IMR-90 (cell line): ENCODE measurements at regions not wholly inside any gene's neighbourhood (a gene's known extent, or its start where the extent isn't known, plus 50 kb on each side); places are given as distances from the start of the nearest gene placed in this dataset.

ENCODE experiments used
- ATAC-seq: fragments of 200-7000 bp; cut with Tn5 transposase; 2 replicates; pipeline ENCODE4 v1.9.1; 2020; ENCODE audit warnings: low read depth, mild to moderate bottlenecking, moderate library complexity
- BruUV-seq: library from RNA; stranded (reverse); fragments of 400-500 nt; replicated peaks from 2 replicates; lab custom pipeline; 2021; lab: Mats Ljungman, UMichigan
- CTCF ChIA-PET: fragments of 300-600 bp; formaldehyde crosslinking; extraction: SDS; loops from one replicate; lab custom pipeline; 2021; ENCODE audit warnings: antibody characterized with exemption; lab: Yijun Ruan, JAX
- POLR2A ChIA-PET: fragments of 300-600 bp; sonication (Branson Sonifier 250); formaldehyde crosslinking; loops from one replicate; lab custom pipeline; 2022; ENCODE audit warnings: antibody characterized with exemption; ENCODE audit not compliant: unreplicated experiment; lab: Charles Lee
- DNase-seq: peaks from one replicate; pipeline ENCODE4 v3.0.0; 2013
- H2AFZ ChIP-seq: replicated peaks from 2 replicates; pipeline ENCODE3; 2013; ENCODE audit warnings: low read length, mild to moderate bottlenecking; ENCODE audit not compliant: poor library complexity
- H2AK5ac ChIP-seq: 2 replicates; pipeline ENCODE4 v1.6.1; 2013; ENCODE audit warnings: low read depth, low read length, inconsistent platforms
- H2AK9ac ChIP-seq: replicated peaks from 2 replicates; pipeline ENCODE3; 2013; ENCODE audit warnings: mild to moderate bottlenecking, low read depth, low read length, moderate library complexity; ENCODE audit not compliant: poor library complexity
- H2BK120ac ChIP-seq: 2 replicates; pipeline ENCODE4 v1.6.1; 2013; ENCODE audit warnings: low read depth, low read length, inconsistent platforms
- H2BK15ac ChIP-seq: 3 replicates; pipeline ENCODE4 v1.6.1; 2013; ENCODE audit warnings: low read depth, low read length, inconsistent platforms
- H2BK20ac ChIP-seq: 2 replicates; pipeline ENCODE4 v1.6.1; 2013; ENCODE audit warnings: low read depth, mild to moderate bottlenecking, inconsistent platforms, low read length, moderate library complexity
- H2BK5ac ChIP-seq: 2 replicates; pipeline ENCODE4 v1.6.1; 2013; ENCODE audit warnings: mild to moderate bottlenecking, low read depth, low read length, inconsistent platforms; ENCODE audit not compliant: poor library complexity, severe bottlenecking
- H3K14ac ChIP-seq: replicated peaks from 2 replicates; pipeline ENCODE4 v1.6.1; 2013; ENCODE audit warnings: low read depth, low read length, inconsistent platforms
- H3K18ac ChIP-seq: 2 replicates; pipeline ENCODE4 v1.6.1; 2013; ENCODE audit warnings: low read depth, low read length, control low read depth
- H3K23ac ChIP-seq: 2 replicates; pipeline ENCODE4 v1.6.1; 2013; ENCODE audit warnings: low read depth, low read length, inconsistent platforms
- H3K27ac ChIP-seq: 2 replicates; pipeline ENCODE4 v1.5.1; 2013; ENCODE audit warnings: mild to moderate bottlenecking, control low read depth, low read length; ENCODE audit not compliant: insufficient read depth
- H3K27me3 ChIP-seq: 2 replicates; pipeline ENCODE4 v1.6.1; 2013; ENCODE audit warnings: low read length; ENCODE audit not compliant: control insufficient read depth, insufficient read depth
- H3K36me3 ChIP-seq: 2 replicates; pipeline ENCODE4 v1.6.1; 2013; ENCODE audit warnings: low read length, mixed read lengths; ENCODE audit not compliant: control insufficient read depth, insufficient read depth
- H3K4ac ChIP-seq: 2 replicates; pipeline ENCODE4 v1.6.1; 2013; ENCODE audit warnings: low read depth, low read length, inconsistent platforms
- H3K4me1 ChIP-seq: 2 replicates; pipeline ENCODE4 v1.6.1; 2013; ENCODE audit warnings: low read length, mixed read lengths; ENCODE audit not compliant: control insufficient read depth, insufficient read depth
- H3K4me2 ChIP-seq: 2 replicates; pipeline ENCODE4 v1.6.1; 2013; ENCODE audit warnings: low read depth, mild to moderate bottlenecking, control low read depth, low read length, moderate library complexity
- H3K4me3 ChIP-seq: 2 replicates; pipeline ENCODE4 v1.5.1; 2013; ENCODE audit warnings: low read depth, mild to moderate bottlenecking, control low read depth, low read length, moderate library complexity; ENCODE audit not compliant: insufficient read depth
- H3K56ac ChIP-seq: 2 replicates; pipeline ENCODE4 v1.6.1; 2013; ENCODE audit warnings: low read length, inconsistent platforms; ENCODE audit not compliant: insufficient read depth; ENCODE audit errors: extremely low read depth
- H3K79me1 ChIP-seq, 2 experiments: 2 replicates each; pipeline ENCODE4 v1.6.1; 2013; ENCODE audit warnings: low read length in 2 of 2, inconsistent platforms in 1 of 2, low read depth in 1 of 2
- H3K9ac ChIP-seq: 2 replicates; pipeline ENCODE4 v1.6.1; 2013; ENCODE audit warnings: low read depth, low read length, control low read depth
- H3K9me1 ChIP-seq: 2 replicates; pipeline ENCODE4 v1.6.1; 2013; ENCODE audit warnings: low read length, inconsistent platforms; ENCODE audit not compliant: insufficient read depth
- H3K9me3 ChIP-seq: 2 replicates; pipeline ENCODE4 v1.6.1; 2013; ENCODE audit warnings: low read length; ENCODE audit not compliant: control insufficient read depth, insufficient read depth
- H4K20me1 ChIP-seq: 2 replicates; pipeline ENCODE4 v1.6.1; 2013; ENCODE audit warnings: low read length, inconsistent platforms; ENCODE audit not compliant: insufficient read depth
- H4K5ac ChIP-seq: 2 replicates; pipeline ENCODE4 v1.6.1; 2013; ENCODE audit warnings: mild to moderate bottlenecking, low read depth, low read length, control low read depth
- H4K8ac ChIP-seq, 2 experiments: 2 replicates each; pipeline ENCODE4 v1.6.1; 2013; ENCODE audit warnings: low read depth in 2 of 2, low read length in 2 of 2, control low read depth in 1 of 2, inconsistent platforms in 1 of 2
- H4K91ac ChIP-seq: 2 replicates; pipeline ENCODE4 v1.6.1; 2013; ENCODE audit warnings: low read depth, low read length, inconsistent platforms; ENCODE audit not compliant: insufficient read depth
- BHLHE40 ChIP-seq: fragments of 150-350 bp; IDR thresholded peaks from 2 replicates; pipeline ENCODE4 v1.6.1; 2016; ENCODE audit warnings: mild to moderate bottlenecking, low read depth, low read length
- CEBPB ChIP-seq: IDR thresholded peaks from 2 replicates; pipeline ENCODE4 v1.6.1; 2012; ENCODE audit warnings: low read depth, low read length, improper control_type of control experiment
- CHD1 ChIP-seq: IDR thresholded peaks from 2 replicates; pipeline ENCODE4 v1.6.1; 2012; ENCODE audit warnings: low read depth, low read length, improper control_type of control experiment
- CTCF ChIP-seq: conservative IDR thresholded peaks from 2 replicates; pipeline ENCODE4 v1.5.1; 2012; ENCODE audit warnings: mild to moderate bottlenecking, low read depth, low read length, improper control_type of control experiment
- MAFK ChIP-seq: IDR thresholded peaks from 2 replicates; pipeline ENCODE4 v1.6.1; 2012; ENCODE audit warnings: low read depth, low read length, improper control_type of control experiment
- NFE2L2 ChIP-seq: fragments of 150-350 bp; IDR thresholded peaks from 2 replicates; pipeline ENCODE4 v1.6.1; 2016; ENCODE audit warnings: low read depth, mild to moderate bottlenecking, low read length
- POLR2A ChIP-seq: IDR thresholded peaks from 2 replicates; pipeline ENCODE4 v1.6.1; 2012; ENCODE audit warnings: mild to moderate bottlenecking, low read depth, low read length
- RAD21 ChIP-seq: IDR thresholded peaks from 2 replicates; pipeline ENCODE4 v1.6.1; 2012; ENCODE audit warnings: low read length, improper control_type of control experiment
- RCOR1 ChIP-seq: IDR thresholded peaks from 2 replicates; pipeline ENCODE4 v1.6.1; 2012; ENCODE audit warnings: mild to moderate bottlenecking, low read length, improper control_type of control experiment; ENCODE audit not compliant: insufficient replicate concordance
- RFX5 ChIP-seq: IDR thresholded peaks from 2 replicates; pipeline ENCODE4 v1.8.0; 2012; ENCODE audit warnings: low read depth, mild to moderate bottlenecking, low read length, moderate library complexity
- WGBS, 2 experiments: methylation state at CpG; one replicate each; pipeline versions ENCODE4 v1.1.5 to v1.1.7; 2013; ENCODE audit warnings: missing lambda C conversion rate in 2 of 2; ENCODE audit not compliant: insufficient read length in 1 of 2; ENCODE audit errors: extremely low coverage in 2 of 2; 5-methylcytosine and 5-hydroxymethylcytosine counted together
- dilution Hi-C: fragments of 300-500 bp; cut with HindIII; formaldehyde crosslinking; loops from one replicate; pipeline ENCODE4 v1.14.3; 2018; ENCODE audit warnings: low sequenced_read_pairs; ENCODE audit not compliant: unreplicated experiment
- in situ Hi-C: fragments of 300-500 bp; cut with MboI; formaldehyde crosslinking; loops from 3 replicates; pipeline ENCODE4 v1.14.3; 2019; ENCODE audit warnings: low sequenced_read_pairs, inconsistent platforms, mixed read lengths
- intact Hi-C: fragments of 100-400 bp; cut with micrococcal nuclease; formaldehyde crosslinking; loops from 2 replicates; pipeline ENCODE4 v1.10.0; 2022

DNA sequence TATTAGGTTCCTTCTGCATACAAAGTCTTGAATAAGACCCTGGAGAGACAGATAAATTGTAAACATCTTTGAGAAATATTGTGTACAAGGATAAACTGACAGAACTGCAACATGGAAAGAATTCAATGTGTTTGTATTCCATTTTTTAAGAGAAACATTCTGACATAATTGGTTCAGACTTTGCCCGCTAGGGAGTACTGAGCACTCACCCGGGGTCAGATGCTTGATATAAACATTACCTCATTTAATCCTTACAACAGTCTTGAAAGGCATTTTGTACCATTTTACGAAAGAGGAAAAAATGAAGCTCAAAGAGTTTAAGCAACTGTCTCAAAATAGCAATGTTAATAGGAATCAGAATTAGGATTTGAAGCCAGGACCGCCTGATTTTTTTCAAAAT is 416.7 kb upstream of the CRIM1 start:
- BruUV-seq, result no TSS peak
- H3K23ac ChIP-seq, result no peak overlapping the region
- no peak overlapping the region for H3K4ac ChIP-seq
- no peak overlapping the region for H3K14ac ChIP-seq
- no peak overlapping the region for H2BK20ac ChIP-seq
- intact Hi-C loops (no loop called here), dilution Hi-C loops (no loop called here), in situ Hi-C loops (no loop called here)
- H3K9ac ChIP-seq, result no peak overlapping the region
- H2AK9ac ChIP-seq, result no peak overlapping the region
- H3K27me3 ChIP-seq, result no peaks in the 10 kb centered on the region
- peak overlapping the region; percentile 89; the same call in 1 of the 2 replicates for H3K27ac ChIP-seq
- no peak overlapping the region for H2AK5ac ChIP-seq
- no peaks in the 10 kb centered on the region for H4K20me1 ChIP-seq
- ChIA-PET POLR2A (no interaction called here), CTCF (no interaction called here)
- H2AFZ ChIP-seq, result no peak overlapping the region
- TF ChIP-seq CTCF (no peak), CHD1 (no peak), MAFK (no peak), POLR2A (no peak), CEBPB (no peak), RAD21 (no peak), RFX5 (no peak), RCOR1 (no peak), NFE2L2 (no peak), BHLHE40 (no peak)
- WGBS, 2 experiments, result no CpG with 5 or more reads among the region's 4 CpGs
- no peaks in the 10 kb centered on the region for H3K36me3 ChIP-seq
- ATAC-seq, result peak; percentile 56
- H4K8ac ChIP-seq, result no peak overlapping the region
- H3K18ac ChIP-seq, result peak overlapping the region; percentile 41
- peak overlapping the region; percentile 63; the same call in 1 of the 2 replicates for H4K5ac ChIP-seq
- H2BK15ac ChIP-seq, result no peak overlapping the region
- H4K91ac ChIP-seq, result no peak overlapping the region
- H3K9me3 ChIP-seq, result no peaks in the 10 kb centered on the region
- no peak overlapping the region for H3K4me3 ChIP-seq
- no peak overlapping the region for H3K56ac ChIP-seq
- H3K79me1 ChIP-seq, result no peaks in the 10 kb centered on the region
- 0 out of 2 replicates have a peak overlapping the region, but pooled peaks have one; percentile 46 for H3K4me2 ChIP-seq
- no peaks in the 10 kb centered on the region; the same call in 1 of the 2 replicates for H3K4me1 ChIP-seq
- H2BK120ac ChIP-seq, result no peak overlapping the region
- DNase-seq, result peak; percentile 7
- H3K9me1 ChIP-seq, result no peaks in the 10 kb centered on the region
- no peak overlapping the region for H2BK5ac ChIP-seq
